PC-9 (cell line): ENCODE measurements at regions not wholly inside any gene's neighbourhood (a gene's known extent, or its start where the extent isn't known, plus 50 kb on each side); places are given as distances from the start of the nearest gene placed in this dataset.

ENCODE experiments used
- BruUV-seq: library from RNA; stranded (reverse); fragments of 400-500 nt; replicated peaks from 2 replicates; lab custom pipeline; 2021; lab: Mats Ljungman, UMichigan
- CTCF ChIA-PET: fragments of 300-600 bp; sonication (Branson Sonifier 250); formaldehyde crosslinking; loops from one replicate; lab custom pipeline; 2022; ENCODE audit warnings: antibody characterized with exemption; lab: Charles Lee
- POLR2A ChIA-PET: fragments of 300-600 bp; sonication (Branson Sonifier 250); formaldehyde crosslinking; loops from one replicate; lab custom pipeline; 2022; ENCODE audit warnings: antibody characterized with exemption; ENCODE audit not compliant: unreplicated experiment; lab: Charles Lee
- DNase-seq, 2 experiments: peaks; one replicate each; pipeline versions ENCODE4 v3.0.0 to v3.0.0-alpha.2; 2015 to 2022; ENCODE audit warnings: mixed read lengths in 1 of 2
- H2AFZ ChIP-seq: fragments of 200-600 bp; sonication (generic); 2 replicates; pipeline ENCODE4 v1.8.1; 2017; ENCODE audit warnings: antibody characterized with exemption
- H3F3A ChIP-seq: fragments of 200-600 bp; sonication (generic); 2 replicates; pipeline ENCODE4 v1.8.1; 2017; ENCODE audit warnings: antibody characterized with exemption, mild to moderate bottlenecking, low read depth; ENCODE audit not compliant: insufficient read depth
- H3K27ac ChIP-seq: fragments of 200-600 bp; sonication (generic); 2 replicates; pipeline ENCODE4 v1.6.1; 2016; ENCODE audit warnings: mixed run types
- H3K27me3 ChIP-seq: fragments of 200-600 bp; sonication (generic); 2 replicates; pipeline ENCODE4 v1.6.1; 2016; ENCODE audit warnings: low read depth, mixed run types; ENCODE audit not compliant: insufficient read depth
- H3K36me3 ChIP-seq: fragments of 200-600 bp; sonication (generic); 2 replicates; pipeline ENCODE4 v1.6.1; 2016; ENCODE audit warnings: low read depth, mixed run types
- H3K4me1 ChIP-seq: fragments of 200-600 bp; sonication (generic); replicated peaks from 2 replicates; pipeline ENCODE4 v1.6.1; 2016; ENCODE audit warnings: mixed run types; ENCODE audit not compliant: insufficient read depth
- H3K4me2 ChIP-seq: fragments of 200-600 bp; sonication (generic); 2 replicates; pipeline ENCODE4 v1.6.1; 2017; ENCODE audit warnings: mixed run types
- H3K4me3 ChIP-seq: fragments of 200-600 bp; sonication (generic); 2 replicates; pipeline ENCODE4 v1.6.1; 2016; ENCODE audit warnings: mixed run types
- H3K79me2 ChIP-seq: fragments of 200-600 bp; sonication (generic); 2 replicates; pipeline ENCODE4 v1.6.1; 2017; ENCODE audit warnings: low read depth, mixed run types
- H3K9me2 ChIP-seq: fragments of 200-600 bp; sonication (generic); 2 replicates; pipeline ENCODE4 v1.8.1; 2017; ENCODE audit warnings: mild to moderate bottlenecking; ENCODE audit not compliant: insufficient read depth
- H3K9me3 ChIP-seq: fragments of 200-600 bp; sonication (generic); 2 replicates; pipeline ENCODE4 v1.8.1; 2016; ENCODE audit warnings: low read depth; ENCODE audit not compliant: insufficient read depth
- H4K20me1 ChIP-seq: fragments of 200-600 bp; sonication (generic); 2 replicates; pipeline ENCODE4 v1.8.1; 2017; ENCODE audit not compliant: insufficient read depth
- EZH2 ChIP-seq: fragments of 200-600 bp; sonication (generic); IDR thresholded peaks from 2 replicates; pipeline ENCODE4 v1.8.0; 2017; ENCODE audit warnings: antibody characterized with exemption, low read depth
- intact Hi-C: fragments of 100-400 bp; cut with micrococcal nuclease; formaldehyde crosslinking; loops from one replicate; pipeline ENCODE4 v1.10.0; 2022; ENCODE audit not compliant: unreplicated experiment
- TF ChIP-seq, protein P1 (sequence below): fragments of 200-600 bp; sonication (generic); conservative IDR thresholded peaks from 2 replicates; pipeline ENCODE4 v1.6.1; 2017; ENCODE audit warnings: mixed run types, antibody characterized with exemption, mild to moderate bottlenecking, moderate library complexity

DNA sequence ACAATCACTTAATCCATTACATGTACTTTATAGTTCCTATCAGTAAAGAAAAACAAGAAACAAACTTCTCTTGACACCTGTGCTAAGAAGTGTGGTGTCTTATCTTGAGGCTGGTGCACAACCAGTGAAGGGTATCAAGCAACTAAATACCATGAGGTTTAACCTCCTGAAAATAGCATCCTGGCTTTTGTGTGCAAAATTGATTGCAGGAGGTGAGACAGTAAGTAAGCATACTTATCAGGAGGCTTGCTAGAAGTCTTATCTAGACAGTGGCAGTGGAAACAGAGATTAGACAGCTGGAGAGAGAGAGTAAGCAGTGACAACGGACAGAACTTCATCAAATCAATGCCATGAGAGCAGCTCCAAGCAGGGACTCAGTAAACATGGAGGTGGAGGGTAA, 730.3 kb downstream of the DNAH5 start:
- Histone ChIP-seq H3K36me3 (no peaks in the 10 kb centered on the region), H3K4me1 (no peaks in the 10 kb centered on the region), H2AFZ (no peak overlapping the region), H3K9me2 (no peaks in the 10 kb centered on the region; the same call in 1 of the 2 replicates), H3K27me3 (no peaks in the 10 kb centered on the region), H3K27ac (no peak overlapping the region), H4K20me1 (no peaks in the 10 kb centered on the region), H3K79me2 (no peaks in the 10 kb centered on the region), H3K4me3 (no peak overlapping the region), H3F3A (no peaks in the 10 kb centered on the region), H3K9me3 (no peaks in the 10 kb centered on the region), H3K4me2 (no peak overlapping the region)
- ChIA-PET POLR2A (no interaction called here), CTCF (no interaction called here)
- DNase-seq = no peak
- intact Hi-C loops = no loop called here
- TF ChIP-seq, protein P1, sequence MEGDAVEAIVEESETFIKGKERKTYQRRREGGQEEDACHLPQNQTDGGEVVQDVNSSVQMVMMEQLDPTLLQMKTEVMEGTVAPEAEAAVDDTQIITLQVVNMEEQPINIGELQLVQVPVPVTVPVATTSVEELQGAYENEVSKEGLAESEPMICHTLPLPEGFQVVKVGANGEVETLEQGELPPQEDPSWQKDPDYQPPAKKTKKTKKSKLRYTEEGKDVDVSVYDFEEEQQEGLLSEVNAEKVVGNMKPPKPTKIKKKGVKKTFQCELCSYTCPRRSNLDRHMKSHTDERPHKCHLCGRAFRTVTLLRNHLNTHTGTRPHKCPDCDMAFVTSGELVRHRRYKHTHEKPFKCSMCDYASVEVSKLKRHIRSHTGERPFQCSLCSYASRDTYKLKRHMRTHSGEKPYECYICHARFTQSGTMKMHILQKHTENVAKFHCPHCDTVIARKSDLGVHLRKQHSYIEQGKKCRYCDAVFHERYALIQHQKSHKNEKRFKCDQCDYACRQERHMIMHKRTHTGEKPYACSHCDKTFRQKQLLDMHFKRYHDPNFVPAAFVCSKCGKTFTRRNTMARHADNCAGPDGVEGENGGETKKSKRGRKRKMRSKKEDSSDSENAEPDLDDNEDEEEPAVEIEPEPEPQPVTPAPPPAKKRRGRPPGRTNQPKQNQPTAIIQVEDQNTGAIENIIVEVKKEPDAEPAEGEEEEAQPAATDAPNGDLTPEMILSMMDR = no peak
- TF ChIP-seq EZH2 = no peak
- BruUV-seq = no TSS peak

- CTCF ChIA-PET = no interaction called here
- Histone ChIP-seq H3K79me2 (no peaks in the 10 kb centered on the region), H4K20me1 (no peaks in the 10 kb centered on the region), H3K9me3 (no peaks in the 10 kb centered on the region), H3K4me1 (no peaks in the 10 kb centered on the region), H3K27me3 (no peaks in the 10 kb centered on the region), H3K9me2 (no peaks in the 10 kb centered on the region; the same call in 1 of the 2 replicates), H3F3A (no peaks in the 10 kb centered on the region), H3K36me3 (no peaks in the 10 kb centered on the region), H3K4me3 (no peak overlapping the region), H3K27ac (no peak overlapping the region), H3K4me2 (no peak overlapping the region), H2AFZ (no peak overlapping the region)
- intact Hi-C loops = no loop called here
- BruUV-seq = no TSS peak
- DNase-seq = no peak
- TF ChIP-seq, protein P1 = no peak
- TF ChIP-seq EZH2 = no peak
- POLR2A ChIA-PET = no interaction called here
Measured at GRCh38 chr5:13212886-13213285, 731.6 kb downstream of the DNAH5 start.

- Histone ChIP-seq H3K4me3 (no peak overlapping the region), H3K4me1 (no peaks in the 10 kb centered on the region), H3K27me3 (no peaks in the 10 kb centered on the region), H3K9me3 (no peaks in the 10 kb centered on the region), H3K36me3 (no peaks in the 10 kb centered on the region), H3K4me2 (no peak overlapping the region), H3K9me2 (no peaks in the 10 kb centered on the region; the same call in 1 of the 2 replicates), H3F3A (no peaks in the 10 kb centered on the region), H3K79me2 (no peaks in the 10 kb centered on the region), H4K20me1 (no peaks in the 10 kb centered on the region), H2AFZ (no peak overlapping the region), H3K27ac (no peak overlapping the region)
- CTCF ChIA-PET = no interaction called here
- POLR2A ChIA-PET = no interaction called here
- no TSS peak for BruUV-seq
- intact Hi-C loops = no loop called here
- DNase-seq = no peak
- no peak for TF ChIP-seq EZH2
- TF ChIP-seq, protein P1 = no peak
Measured at GRCh38 chr5:13211064-13211463, 733.4 kb downstream of the DNAH5 start.
